ENCODE measurements at regions not wholly inside any gene's neighbourhood (a gene's known extent, or its start where the extent isn't known, plus 50 kb on each side); places are given as distances from the start of the nearest gene placed in this dataset.

- TF ChIP-seq POLR2A (IDR thresholded peaks at IDR 0.05) (no peak), CTCF (IDR thresholded peaks at IDR 0.05) (no peak), EP300 (IDR thresholded peaks at IDR 0.05) (no peak), POLR2AphosphoS5 (IDR thresholded peaks at IDR 0.05) (no peak)
Observed at GRCh38 chr5:106610041-106610440, 1060.7 kb downstream of the EFNA5 start.
